Transverse colon (tissue), 4 donors: ENCODE measurements at regions not wholly inside any gene's neighbourhood (a gene's known extent, or its start where the extent isn't known, plus 50 kb on each side); places are given as distances from the start of the nearest gene placed in this dataset.

ENCODE experiments used
- DNase-seq: peaks from one replicate; pipeline ENCODE4 v3.0.0-alpha.2; 2019
- H3K27ac ChIP-seq, 4 donors: fragments of 200-600 bp; sonication (generic); 2 replicates each; pipeline ENCODE4 v1.5.1; 2016 to 2018; ENCODE audit warnings: inconsistent platforms in 4 of 4
- H3K27me3 ChIP-seq: fragments of 200-600 bp; sonication (generic); 2 replicates; pipeline ENCODE4 v1.5.1; 2017; ENCODE audit warnings: inconsistent platforms
- H3K36me3 ChIP-seq, 4 donors: fragments of 200-600 bp; sonication (generic); 2 replicates each; pipeline ENCODE4 v1.5.1; 2017 to 2019; ENCODE audit warnings: inconsistent platforms in 4 of 4
- H3K4me1 ChIP-seq, 4 donors: fragments of 200-600 bp; sonication (generic); 2 replicates each; pipeline ENCODE4 v1.5.1; 2017 to 2020; ENCODE audit warnings: inconsistent platforms in 4 of 4
- H3K4me3 ChIP-seq, 4 donors: fragments of 200-600 bp; sonication (generic); 1 replicate in 1 of 4; 2 replicates in 3 of 4; pipeline versions ENCODE4 v1.5.1 to v1.6.1; 2017 to 2019; ENCODE audit warnings: inconsistent platforms in 4 of 4
- H3K9me3 ChIP-seq, 2 donors: fragments of 200-600 bp; sonication (generic); 2 replicates each; pipeline ENCODE4 v1.5.1; 2017 to 2019; ENCODE audit warnings: inconsistent platforms in 2 of 2
- CTCF ChIP-seq, 5 experiments: fragments of 200-600 bp in 3 of 5; fragments of 450-650 bp in 2 of 5; sonication (generic) in 3 of 5; IDR thresholded peaks; 1 replicate in 2 of 5; 2 replicates in 3 of 5; pipeline ENCODE4 v1.5.1; 2016 to 2017; ENCODE audit warnings: antibody characterized with exemption in 5 of 5, inconsistent platforms in 3 of 5, mild to moderate bottlenecking in 2 of 5, moderate library complexity in 1 of 5
- EP300 ChIP-seq: sonication (generic); formaldehyde crosslinking; IDR thresholded peaks from one replicate; pipeline ENCODE4 v1.6.1; 2017; ENCODE audit warnings: antibody characterized with exemption, low read depth
- POLR2A ChIP-seq: fragments of 450-650 bp; IDR thresholded peaks from one replicate; pipeline ENCODE4 v1.6.1; 2016; ENCODE audit warnings: antibody characterized with exemption, mild to moderate bottlenecking, moderate library complexity
- POLR2AphosphoS5 ChIP-seq, 3 donors: sonication (generic); formaldehyde crosslinking; IDR thresholded peaks; one replicate each; pipeline ENCODE4 v1.6.1; 2016; ENCODE audit warnings: antibody characterized with exemption in 3 of 3
- WGBS, 2 donors: methylation state at CpG; one replicate each; pipeline ENCODE4 v1.1.5; 2018; ENCODE audit warnings: low coverage in 1 of 2; 5-methylcytosine and 5-hydroxymethylcytosine counted together
- in situ Hi-C, 4 donors: fragments of 200-750 bp; cut with MboI; loops; one replicate each; pipeline versions ENCODE4 v1.15.0 to v1.15.1; 2017; ENCODE audit warnings: low sequenced_read_pairs in 3 of 4, low pct_ligation_motif_present in 1 of 4, low pct_unique_long_range_greater_than_20kb in 1 of 4
- intact Hi-C: fragments of 100-400 bp; cut with DNase I; formaldehyde crosslinking; loops from one replicate; pipeline ENCODE4 v1.15.1; 2023; ENCODE audit warnings: low total_unique reads

- intact Hi-C loops: no loop called here
- Histone ChIP-seq H3K27me3 (peaks cover 8% of the 10 kb centered on the region), H3K36me3 (no peaks in the 10 kb centered on the region), H3K27ac (no peak overlapping the region), H3K9me3 (peaks cover 7 to 8% of the 10 kb centered on the region in 2 donors), H3K4me3 (no peak overlapping the region), H3K4me1 (no peaks in the 10 kb centered on the region)
- WGBS, 2 donors: 80 to 86% methylated on average over 2 to 3 of the region's 3 CpGs
- TF ChIP-seq POLR2AphosphoS5 (IDR thresholded peaks at IDR 0.05) (no peak), EP300 (no peak), POLR2A (no peak), CTCF (IDR thresholded peaks at IDR 0.05) (no peak)
- in situ Hi-C loops: loop anchor here in 1 of 4 donors (5.0 kb wide), 1 partner anchor 163 kb away; no protein-coding TSS in a partner anchor
- no peak for DNase-seq
Measured at GRCh38 chr7:26055241-26055640, 96.8 kb upstream of the NFE2L3 start.

GRCh38 chr7:26060733-26061677 is 91.0 kb upstream of the NFE2L3 start:
- H3K4me3 ChIP-seq: no peak overlapping the region
- peaks cover 0 to 11% (median 3%) of the 10 kb centered on the region in 4 donors for H3K4me1 ChIP-seq
- no peaks in the 10 kb centered on the region for H3K36me3 ChIP-seq
- intact Hi-C loops: loop anchor here (5.0 kb wide), 1 partner anchor 169 kb away; no protein-coding TSS in a partner anchor
- in situ Hi-C loops: loop anchor here in 2 of 4 donors (10.0 kb wide), 1 partner anchor 166 kb away; no protein-coding TSS in a partner anchor
- DNase-seq: no peak
- TF ChIP-seq POLR2A (no peak), CTCF (IDR thresholded peaks at IDR 0.05) (no peak)
- WGBS, 2 donors: 25 to 35% methylated on average over 6 of the region's 6 CpGs
- H3K27me3 ChIP-seq: peaks cover 5% of the 10 kb centered on the region
- H3K27ac ChIP-seq: no peak overlapping the region
- H3K9me3 ChIP-seq: no peaks in the 10 kb centered on the region

GRCh38 chr7:26061678-26062603 is 90.1 kb upstream of the NFE2L3 start:
- H3K4me1 ChIP-seq: peaks cover 0 to 11% (median 3%) of the 10 kb centered on the region in 4 donors
- H3K27ac ChIP-seq: no peak overlapping the region
- peak; percentile 84 for DNase-seq
- no peaks in the 10 kb centered on the region for H3K36me3 ChIP-seq
- WGBS, 2 donors: 57 to 63% methylated on average over 8 to 20 of the region's 20 CpGs
- no peaks in the 10 kb centered on the region for H3K9me3 ChIP-seq
- H3K4me3 ChIP-seq: no peak overlapping the region
- in situ Hi-C loops (loop anchor here in 2 of 4 donors (10.0 kb wide), 1 partner anchor 167 kb away; no protein-coding TSS in a partner anchor), intact Hi-C loops (loop anchor here (5.0 kb wide), 1 partner anchor 170 kb away; no protein-coding TSS in a partner anchor)
- TF ChIP-seq CTCF (IDR thresholded peaks at IDR 0.05) (peak; percentile 80 to 88 (median 81)), POLR2A (no peak)
- peaks cover 8% of the 10 kb centered on the region for H3K27me3 ChIP-seq

- in situ Hi-C loops: loop anchor here in 2 of 4 donors (10.0 kb wide), 1 partner anchor 171 kb away; no protein-coding TSS in a partner anchor
- Histone ChIP-seq H3K27ac (no peak overlapping the region), H3K36me3 (no peaks in the 10 kb centered on the region), H3K4me3 (no peak overlapping the region), H3K4me1 (peaks cover 0 to 10% (median 3%) of the 10 kb centered on the region in 4 donors), H3K9me3 (no peaks in the 10 kb centered on the region), H3K27me3 (peaks cover 8% of the 10 kb centered on the region)
- intact Hi-C loops: no loop called here
- DNase-seq: no peak
- 80 to 83% methylated on average over 3 to 5 of the region's 5 CpGs for WGBS, 2 donors
- TF ChIP-seq EP300 (no peak), POLR2AphosphoS5 (IDR thresholded peaks at IDR 0.05) (no peak), CTCF (IDR thresholded peaks at IDR 0.05) (no peak), POLR2A (no peak)
Measured at GRCh38 chr7:26065652-26066051, 86.3 kb upstream of the NFE2L3 start.
